Activated CD4-positive, alpha-beta T cell treated with anti-CD3 and anti-CD28 coated beads, Interleukin-2, amount 10 ng/mL, durations not matched to agents 7 days and 5 days (primary cell): ENCODE measurements at regions not wholly inside any gene's neighbourhood (a gene's known extent, or its start where the extent isn't known, plus 50 kb on each side); places are given as distances from the start of the nearest gene placed in this dataset.
"Not testable (repeated sequence)": the region's sequence is repeated elsewhere in the genome, so short reads cannot be mapped to it uniquely, and the experiment has no call there.

ENCODE experiments used
- CTCF ChIA-PET: fragments of 350-600 bp; sonication (Branson Sonifier 250); formaldehyde crosslinking; loops from one replicate; lab custom pipeline; 2021; ENCODE audit warnings: antibody characterized with exemption; lab: Charles Lee
- POLR2A ChIA-PET: fragments of 350-600 bp; sonication (Branson Sonifier 250); formaldehyde crosslinking; loops from one replicate; lab custom pipeline; 2021; ENCODE audit warnings: antibody characterized with exemption; lab: Charles Lee
- DNase-seq: peaks from one replicate; pipeline ENCODE4 v3.0.0-alpha.2; 2020
- H3K27ac Mint-ChIP-seq: one replicate; pipeline ENCODE4 v1.8.0; 2021; ENCODE audit warnings: mild to moderate bottlenecking, moderate library complexity, mixed read lengths
- H3K27me3 Mint-ChIP-seq: one replicate; pipeline ENCODE4 v1.8.0; 2021; ENCODE audit warnings: mixed read lengths
- H3K36me3 Mint-ChIP-seq: one replicate; pipeline ENCODE4 v1.8.0; 2021; ENCODE audit warnings: low read depth, mixed read lengths
- H3K4me1 Mint-ChIP-seq: one replicate; pipeline ENCODE4 v1.8.0; 2021; ENCODE audit warnings: mixed read lengths
- H3K4me3 Mint-ChIP-seq: one replicate; pipeline ENCODE4 v1.8.0; 2021; ENCODE audit warnings: mild to moderate bottlenecking, moderate library complexity, mixed read lengths
- H3K9me3 Mint-ChIP-seq: one replicate; pipeline ENCODE4 v1.8.0; 2021; ENCODE audit warnings: mixed read lengths

DNA sequence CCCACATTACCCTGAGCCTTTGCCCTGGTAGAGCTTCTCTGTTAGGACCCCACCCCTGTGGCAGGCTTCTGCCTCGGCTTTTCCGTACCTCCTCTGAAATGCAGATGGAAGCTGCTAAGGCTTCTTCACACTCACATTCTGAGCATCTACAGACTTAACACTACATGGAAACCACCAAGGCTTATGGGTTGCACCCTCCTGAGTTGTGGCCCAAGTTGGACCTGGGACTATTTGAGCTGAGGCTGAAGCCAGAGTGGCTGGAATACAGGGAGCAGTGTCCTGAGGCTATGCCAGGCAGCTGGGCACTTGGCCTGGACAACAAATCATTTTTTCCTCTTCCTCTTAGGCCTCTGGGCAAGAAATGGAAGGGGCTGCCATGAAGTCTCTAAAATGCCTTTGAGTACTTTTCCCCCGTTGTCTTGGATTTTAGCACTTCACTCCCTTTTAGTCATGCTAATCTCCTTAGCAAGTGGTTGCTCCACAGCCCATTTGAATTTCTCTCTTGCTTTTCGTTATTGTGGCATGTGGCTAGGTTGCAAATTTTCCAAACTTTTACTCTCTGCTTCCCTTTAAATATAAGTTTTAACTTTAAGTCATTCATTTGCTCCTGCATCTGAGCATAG lies 114.8 kb upstream of the FIBIN start:
- H3K4me1 Mint-ChIP-seq: no peaks in the 10 kb centered on the region
- ChIA-PET POLR2A (no interaction called here), CTCF (no interaction called here)
- peaks cover 12% of the 10 kb centered on the region for H3K9me3 Mint-ChIP-seq
- H3K27me3 Mint-ChIP-seq: no peaks in the 10 kb centered on the region
- H3K36me3 Mint-ChIP-seq: no peaks in the 10 kb centered on the region
- DNase-seq: no peak
- H3K27ac Mint-ChIP-seq: no peak overlapping the region
- no peak overlapping the region for H3K4me3 Mint-ChIP-seq

DNA sequence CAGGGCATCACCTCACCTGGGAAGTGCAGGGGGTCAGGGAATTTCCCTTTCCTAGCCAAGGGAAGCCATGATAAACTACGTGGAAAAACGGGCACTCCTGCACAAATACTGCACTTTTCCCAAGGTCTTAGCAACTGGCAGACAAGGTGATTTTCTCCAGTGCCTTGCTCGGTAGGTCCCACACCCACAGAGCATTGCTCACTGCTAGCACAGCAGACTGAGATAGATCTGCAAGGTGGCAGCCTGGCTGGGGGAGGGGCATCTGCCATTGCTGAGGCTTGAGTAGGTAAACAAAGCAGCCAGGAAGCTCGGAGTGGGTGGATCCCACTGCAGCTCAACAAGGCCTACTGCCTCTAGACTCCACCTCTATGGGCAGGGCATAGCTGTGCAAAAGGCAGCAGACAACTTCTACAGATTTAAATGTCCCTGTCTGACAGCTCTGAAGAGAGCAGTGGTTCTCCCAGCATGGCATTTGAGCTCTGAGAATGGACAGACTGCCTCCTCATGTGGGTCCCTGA lies 111.5 kb upstream of the FIBIN start:
- DNase-seq, H3K4me1 Mint-ChIP-seq, H3K27ac Mint-ChIP-seq, H3K4me3 Mint-ChIP-seq, CTCF ChIA-PET, H3K36me3 Mint-ChIP-seq, POLR2A ChIA-PET, H3K27me3 Mint-ChIP-seq: not testable (repeated sequence)
- H3K9me3 Mint-ChIP-seq: peaks cover 13% of the 10 kb centered on the region

DNA sequence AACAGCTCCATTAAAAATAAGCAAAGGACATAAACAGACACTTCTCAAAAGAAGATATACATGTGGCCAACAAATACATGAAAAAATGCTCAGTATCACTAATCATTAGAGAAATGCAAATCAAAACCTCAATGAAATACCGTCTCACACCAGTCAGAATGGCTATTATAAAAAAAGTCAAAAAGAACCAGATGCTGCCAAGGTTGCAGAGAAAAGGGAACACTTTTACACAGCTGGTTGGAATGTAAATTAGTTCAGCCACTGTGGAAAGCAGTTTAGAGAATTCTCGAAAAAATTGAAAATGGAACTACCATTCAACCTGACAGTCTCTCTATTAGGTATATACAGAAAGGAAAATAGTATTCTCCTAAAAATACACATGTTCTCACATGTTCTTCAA lies 102.4 kb upstream of the FIBIN start:
- Mint-ChIP-seq H3K36me3 (no peaks in the 10 kb centered on the region), H3K9me3 (peaks cover 10% of the 10 kb centered on the region), H3K27ac (no peak overlapping the region), H3K4me3 (no peak overlapping the region), H3K27me3 (no peaks in the 10 kb centered on the region), H3K4me1 (no peaks in the 10 kb centered on the region)
- CTCF ChIA-PET: no interaction called here
- POLR2A ChIA-PET: no interaction called here
- no peak for DNase-seq

DNA sequence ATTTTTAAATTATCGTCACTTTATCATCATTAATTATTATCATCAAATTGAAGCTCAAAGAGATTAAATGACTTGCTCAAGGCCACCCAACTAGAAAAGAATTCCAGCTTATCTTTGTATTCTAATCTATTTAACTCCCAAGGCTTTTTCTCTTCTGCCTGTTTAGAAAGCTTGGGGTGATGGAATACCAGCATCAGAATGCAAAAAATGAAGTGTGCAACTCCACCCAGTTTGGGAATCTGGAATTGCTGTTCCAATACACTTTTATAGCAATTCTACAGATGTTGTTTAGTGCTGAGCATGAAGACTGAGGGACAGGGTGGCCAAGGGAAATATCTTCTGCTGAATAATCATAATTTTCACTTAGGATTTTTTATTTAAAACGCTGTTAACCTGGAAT lies 97.2 kb upstream of the FIBIN start:
- ChIA-PET POLR2A (no interaction called here), CTCF (no interaction called here)
- Mint-ChIP-seq H3K4me1 (no peaks in the 10 kb centered on the region), H3K27ac (no peak overlapping the region), H3K4me3 (no peak overlapping the region), H3K27me3 (no peaks in the 10 kb centered on the region), H3K9me3 (peaks cover 9% of the 10 kb centered on the region), H3K36me3 (no peaks in the 10 kb centered on the region)
- DNase-seq: no peak

DNA sequence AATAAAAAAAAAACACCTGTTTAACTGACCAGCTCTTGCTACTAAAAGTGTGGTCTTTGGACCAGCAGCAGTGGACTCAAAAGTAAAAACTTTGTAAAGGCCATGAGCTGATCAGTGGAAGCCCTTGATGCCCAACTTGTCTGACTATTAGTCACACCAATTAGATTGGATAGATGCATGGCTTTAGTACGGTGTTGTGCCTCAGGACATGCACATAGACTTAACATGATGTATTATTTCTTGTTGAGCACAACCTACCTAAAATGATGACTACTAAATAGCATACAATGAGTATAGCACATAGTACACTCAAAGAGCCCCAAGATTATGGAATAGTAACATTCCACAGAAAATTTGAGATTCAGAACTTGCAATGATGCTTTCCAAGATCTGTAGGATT lies 95.1 kb upstream of the FIBIN start:
- Mint-ChIP-seq H3K36me3 (no peaks in the 10 kb centered on the region), H3K9me3 (peaks cover 3% of the 10 kb centered on the region), H3K27me3 (no peaks in the 10 kb centered on the region), H3K4me3 (no peak overlapping the region), H3K4me1 (no peaks in the 10 kb centered on the region), H3K27ac (no peak overlapping the region)
- ChIA-PET POLR2A (no interaction called here), CTCF (no interaction called here)
- no peak for DNase-seq

DNA sequence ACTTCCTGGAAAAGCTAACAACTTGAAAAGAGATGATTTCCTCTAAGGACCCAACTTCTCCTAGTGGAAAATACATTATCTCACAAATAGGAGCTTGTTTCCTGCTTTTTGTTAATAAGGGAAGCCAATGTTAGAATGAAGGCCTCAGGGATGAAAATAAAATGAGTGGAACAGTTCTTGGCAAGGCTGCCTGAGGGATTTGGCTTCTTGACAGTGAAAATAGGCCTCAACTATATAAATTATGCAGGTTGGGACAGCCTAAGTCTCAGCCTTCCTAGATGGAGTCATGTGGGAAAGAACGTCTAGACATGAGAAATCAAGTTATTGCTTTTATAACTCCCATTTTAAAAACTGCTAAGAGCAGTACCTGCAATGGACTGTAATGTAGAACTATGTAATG lies 92.8 kb upstream of the FIBIN start:
- POLR2A ChIA-PET: no interaction called here
- CTCF ChIA-PET: no interaction called here
- no peaks in the 10 kb centered on the region for H3K36me3 Mint-ChIP-seq
- H3K4me1 Mint-ChIP-seq: no peaks in the 10 kb centered on the region
- no peak overlapping the region for H3K4me3 Mint-ChIP-seq
- no peaks in the 10 kb centered on the region for H3K27me3 Mint-ChIP-seq
- no peak for DNase-seq
- H3K27ac Mint-ChIP-seq: no peak overlapping the region
- H3K9me3 Mint-ChIP-seq: peaks cover 3% of the 10 kb centered on the region

DNA sequence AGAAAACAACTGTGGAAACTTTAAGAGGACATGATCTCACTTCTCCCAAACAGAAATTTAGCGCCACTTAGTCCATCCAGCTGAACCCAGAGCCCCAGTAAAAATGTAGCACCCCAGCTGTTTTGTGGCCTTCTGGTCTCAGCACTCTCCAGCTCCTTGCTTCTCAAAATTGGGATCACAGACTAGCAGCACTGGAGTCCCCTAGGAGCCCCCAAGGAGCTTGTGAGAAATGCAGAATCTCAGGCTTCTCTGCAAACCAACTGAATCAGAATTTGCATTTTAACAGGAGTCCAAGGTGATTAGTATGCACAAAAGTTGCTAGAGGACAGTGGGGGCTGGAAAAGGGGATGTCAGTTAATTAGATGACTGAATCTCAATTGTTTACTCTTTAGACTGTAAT lies 89.8 kb upstream of the FIBIN start:
- no peaks in the 10 kb centered on the region for H3K36me3 Mint-ChIP-seq
- no peak overlapping the region for H3K4me3 Mint-ChIP-seq
- no peaks in the 10 kb centered on the region for H3K27me3 Mint-ChIP-seq
- no peak overlapping the region for H3K27ac Mint-ChIP-seq
- no peaks in the 10 kb centered on the region for H3K4me1 Mint-ChIP-seq
- ChIA-PET POLR2A (no interaction called here), CTCF (no interaction called here)
- H3K9me3 Mint-ChIP-seq: peaks cover 3% of the 10 kb centered on the region
- DNase-seq: no peak

DNA sequence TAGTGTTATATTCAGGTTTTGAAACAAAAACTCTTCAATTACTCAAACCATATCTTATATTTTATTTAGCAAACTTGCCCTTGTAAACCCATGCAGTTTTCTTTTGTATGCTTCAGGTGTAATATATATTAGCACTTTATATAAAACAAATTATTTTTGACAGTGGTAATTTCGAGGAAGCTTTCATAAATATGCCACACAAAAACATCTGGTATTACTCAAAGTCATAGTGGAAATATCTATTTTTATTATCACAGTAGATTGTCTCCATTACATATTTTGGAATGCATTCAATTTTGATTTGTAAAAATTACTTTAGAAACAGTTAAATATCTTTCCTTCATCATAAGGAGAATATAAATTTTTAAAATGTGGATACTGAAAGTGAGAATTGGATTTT lies 89.1 kb upstream of the FIBIN start:
- no peak for DNase-seq
- ChIA-PET CTCF (no interaction called here), POLR2A (no interaction called here)
- H3K27ac Mint-ChIP-seq: no peak overlapping the region
- H3K4me1 Mint-ChIP-seq: no peaks in the 10 kb centered on the region
- H3K4me3 Mint-ChIP-seq: no peak overlapping the region
- peaks cover 3% of the 10 kb centered on the region for H3K9me3 Mint-ChIP-seq
- H3K36me3 Mint-ChIP-seq: no peaks in the 10 kb centered on the region
- H3K27me3 Mint-ChIP-seq: no peaks in the 10 kb centered on the region

DNA sequence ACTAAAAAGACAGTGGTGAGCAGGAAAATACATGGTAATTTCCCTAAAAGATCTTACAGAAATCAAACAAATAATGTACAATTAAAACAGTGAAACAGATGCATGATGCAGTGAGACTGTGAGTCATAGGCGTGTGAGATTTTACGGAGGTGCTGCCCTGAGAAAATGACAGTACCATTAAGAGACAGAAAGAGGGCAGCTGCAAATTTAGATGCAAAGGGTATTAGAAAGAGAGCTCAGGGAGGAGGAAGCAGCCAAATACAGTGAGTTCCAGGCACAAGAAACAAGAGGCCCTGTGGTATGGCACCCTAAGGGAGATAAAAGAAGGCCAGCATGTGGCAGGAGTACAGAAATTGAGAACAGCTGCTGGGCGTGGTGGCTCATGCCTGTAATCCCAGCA lies 88.5 kb upstream of the FIBIN start:
- H3K4me1 Mint-ChIP-seq: no peaks in the 10 kb centered on the region
- H3K27me3 Mint-ChIP-seq: no peaks in the 10 kb centered on the region
- no peak overlapping the region for H3K4me3 Mint-ChIP-seq
- no peaks in the 10 kb centered on the region for H3K36me3 Mint-ChIP-seq
- H3K9me3 Mint-ChIP-seq: peaks cover 3% of the 10 kb centered on the region
- CTCF ChIA-PET: no interaction called here
- POLR2A ChIA-PET: no interaction called here
- H3K27ac Mint-ChIP-seq: no peak overlapping the region
- DNase-seq: no peak

DNA sequence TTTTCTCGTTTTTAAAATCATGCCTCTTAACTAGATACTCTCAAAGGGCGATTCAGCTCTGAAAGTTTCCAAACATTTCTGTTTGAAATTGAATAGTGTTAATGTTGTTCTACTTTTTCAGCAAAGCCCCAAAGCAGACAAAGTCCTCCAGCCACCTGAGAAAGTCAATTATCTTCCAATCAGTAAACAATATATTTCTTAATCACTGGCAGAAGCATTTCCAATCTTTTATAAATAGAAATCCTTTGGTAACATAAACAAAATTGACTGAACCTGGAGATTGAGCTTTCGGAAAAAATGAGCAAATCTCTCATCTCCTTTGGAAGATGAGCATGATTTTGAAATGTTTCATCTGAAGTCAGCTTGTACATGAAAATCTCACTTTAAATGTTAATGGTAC lies 84.4 kb upstream of the FIBIN start:
- CTCF ChIA-PET: no interaction called here

DNA sequence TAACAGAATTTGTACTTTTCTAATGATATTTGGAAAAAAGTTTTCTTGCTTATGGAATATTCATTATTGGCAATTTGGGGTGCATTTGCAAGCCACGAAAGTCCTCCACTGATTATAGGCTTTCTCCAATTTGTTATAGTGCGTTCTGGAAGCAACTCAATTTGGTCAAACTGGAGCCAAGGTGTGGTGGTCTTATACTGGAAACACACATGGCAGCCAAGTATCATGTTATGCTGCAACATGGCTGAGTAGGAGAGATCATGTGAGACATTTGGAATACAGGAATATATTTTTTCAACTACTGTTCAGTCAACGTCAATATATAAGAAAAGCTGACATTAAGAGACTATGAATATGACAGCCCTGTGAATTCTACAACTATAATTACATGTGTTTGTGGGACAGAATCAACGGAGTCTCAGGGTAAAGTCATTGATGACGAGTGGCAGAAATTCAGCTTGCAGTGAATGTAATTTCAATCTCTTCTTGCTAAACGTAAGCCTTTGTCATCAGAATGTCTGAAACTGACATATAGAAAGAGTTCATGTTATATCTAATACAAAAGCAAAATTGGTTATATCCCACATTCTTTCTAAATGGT lies 83.8 kb upstream of the FIBIN start:
- Mint-ChIP-seq H3K4me1 (no peaks in the 10 kb centered on the region), H3K27me3 (no peaks in the 10 kb centered on the region), H3K4me3 (no peak overlapping the region), H3K36me3 (no peaks in the 10 kb centered on the region), H3K9me3 (peaks cover 3% of the 10 kb centered on the region), H3K27ac (no peak overlapping the region)
- POLR2A ChIA-PET: no interaction called here
- CTCF ChIA-PET: no interaction called here
- no peak for DNase-seq

More for the DNA sequence above, 84.4 kb upstream of the FIBIN start:
- POLR2A ChIA-PET: no interaction called here
- no peak overlapping the region for H3K27ac Mint-ChIP-seq
- H3K36me3 Mint-ChIP-seq: no peaks in the 10 kb centered on the region
- peaks cover 3% of the 10 kb centered on the region for H3K9me3 Mint-ChIP-seq
- DNase-seq: no peak
- H3K4me3 Mint-ChIP-seq: no peak overlapping the region
- H3K4me1 Mint-ChIP-seq: no peaks in the 10 kb centered on the region
- H3K27me3 Mint-ChIP-seq: no peaks in the 10 kb centered on the region

DNA sequence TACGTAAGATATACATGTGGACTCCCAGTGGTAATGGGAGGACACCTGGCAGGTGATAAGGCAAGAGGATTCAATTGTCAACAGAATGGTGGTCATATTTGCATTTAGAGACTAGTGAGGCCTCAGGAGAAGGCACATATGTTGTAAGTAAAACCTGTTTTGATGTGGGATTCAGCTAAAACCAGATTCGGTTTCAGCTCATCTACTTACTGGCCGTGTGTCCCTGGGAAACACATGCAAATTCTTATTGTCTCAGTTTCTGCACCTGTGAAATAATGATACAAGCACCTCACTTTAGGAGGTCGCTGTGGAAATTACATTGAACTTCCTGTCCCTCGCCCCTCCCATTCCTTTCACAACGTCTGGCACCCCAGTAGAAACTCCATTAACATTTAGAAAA lies 78.9 kb upstream of the FIBIN start:
- Mint-ChIP-seq H3K27ac (no peak overlapping the region), H3K4me1 (no peaks in the 10 kb centered on the region), H3K9me3 (peaks cover 3% of the 10 kb centered on the region), H3K27me3 (no peaks in the 10 kb centered on the region), H3K36me3 (no peaks in the 10 kb centered on the region), H3K4me3 (no peak overlapping the region)
- CTCF ChIA-PET: no interaction called here
- no peak for DNase-seq
- POLR2A ChIA-PET: no interaction called here

DNA sequence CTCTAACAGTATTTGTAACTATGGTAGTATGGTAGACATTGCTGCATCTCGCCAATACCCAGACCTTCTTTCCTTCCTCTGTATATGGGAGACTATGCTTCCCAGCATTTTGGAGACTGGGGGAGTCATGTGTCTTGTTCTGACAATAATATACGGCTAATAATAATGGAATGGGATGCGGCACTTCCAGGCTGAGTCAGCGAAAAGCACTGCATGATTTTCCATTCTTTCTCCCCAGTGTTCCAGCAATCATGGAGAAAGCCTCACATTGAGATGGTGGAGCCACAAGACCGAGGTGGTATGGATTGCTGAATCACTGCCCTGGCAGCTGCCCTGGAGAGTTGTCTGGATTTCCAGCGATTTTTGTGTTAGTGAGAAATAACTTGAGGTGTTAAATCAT lies 77.1 kb upstream of the FIBIN start:
- no peak overlapping the region for H3K27ac Mint-ChIP-seq
- CTCF ChIA-PET: no interaction called here
- H3K9me3 Mint-ChIP-seq: peaks cover 3% of the 10 kb centered on the region
- H3K4me3 Mint-ChIP-seq: no peak overlapping the region
- no peaks in the 10 kb centered on the region for H3K36me3 Mint-ChIP-seq
- DNase-seq: no peak
- H3K4me1 Mint-ChIP-seq: no peaks in the 10 kb centered on the region
- H3K27me3 Mint-ChIP-seq: no peaks in the 10 kb centered on the region
- POLR2A ChIA-PET: no interaction called here

DNA sequence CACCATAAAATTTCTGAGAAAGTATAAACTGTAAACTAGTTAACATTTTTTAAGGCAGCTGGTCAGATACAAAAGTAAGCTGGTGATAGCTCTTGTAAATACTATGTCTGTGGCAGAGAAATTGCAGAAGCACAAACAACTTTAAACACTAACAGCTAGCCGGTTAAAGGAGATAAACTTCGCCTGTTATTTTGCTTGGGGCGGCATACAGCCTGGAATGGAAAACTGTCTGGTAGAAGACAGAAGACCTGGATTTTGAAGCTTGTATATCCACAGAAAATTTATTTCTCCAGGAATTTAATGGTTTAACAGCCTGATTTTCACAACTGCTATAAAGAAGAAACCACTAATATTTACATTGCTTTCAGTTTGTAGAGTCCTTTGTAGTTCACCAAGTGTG lies 65.3 kb upstream of the FIBIN start:
- no peak overlapping the region for H3K4me3 Mint-ChIP-seq
- peaks cover 2% of the 10 kb centered on the region for H3K9me3 Mint-ChIP-seq
- no peaks in the 10 kb centered on the region for H3K4me1 Mint-ChIP-seq
- POLR2A ChIA-PET: no interaction called here
- no peak overlapping the region for H3K27ac Mint-ChIP-seq
- H3K36me3 Mint-ChIP-seq: no peaks in the 10 kb centered on the region
- H3K27me3 Mint-ChIP-seq: no peaks in the 10 kb centered on the region
- CTCF ChIA-PET: no interaction called here
- DNase-seq: no peak
